Keratinocyte (primary cell): ENCODE measurements at regions not wholly inside any gene's neighbourhood (a gene's known extent, or its start where the extent isn't known, plus 50 kb on each side); places are given as distances from the start of the nearest gene placed in this dataset.

Experiments used
- DNase-seq: peaks from one replicate; pipeline ENCODE4 v3.0.0-alpha.2; 2011; ENCODE audit warnings: low read depth, missing footprints, low spot score
- FAIRE-seq: peaks from 2 replicates; lab custom pipeline; 2011; peaks lifted over from hg19 to GRCh38; lab: Jason Lieb, UNC
- H2AFZ ChIP-seq: 2 replicates; pipeline ENCODE4 v1.6.0; 2012; ENCODE audit warnings: low read length, control low read depth, inconsistent platforms; ENCODE audit not compliant: control insufficient read depth
- H3K27ac ChIP-seq: 2 replicates; pipeline ENCODE4 v1.5.1; 2011; ENCODE audit warnings: low read length; ENCODE audit not compliant: control insufficient read depth, insufficient read depth
- H3K27me3 ChIP-seq: 3 replicates; pipeline ENCODE4 v1.6.0; 2011; ENCODE audit warnings: low read length; ENCODE audit not compliant: control insufficient read depth, insufficient read depth; ENCODE audit errors: extremely low read depth
- H3K36me3 ChIP-seq, 2 experiments: 2 replicates in 1 of 2; 3 replicates in 1 of 2; pipeline ENCODE4 v1.5.1; 2011; ENCODE audit warnings: low read length in 2 of 2, mild to moderate bottlenecking in 1 of 2; ENCODE audit not compliant: control insufficient read depth in 2 of 2, insufficient read depth in 2 of 2; ENCODE audit errors: extremely low read depth in 1 of 2
- H3K4me1 ChIP-seq: 3 replicates; pipeline ENCODE4 v1.5.1; 2011; ENCODE audit warnings: low read length; ENCODE audit not compliant: control insufficient read depth, insufficient read depth; ENCODE audit errors: extremely low read depth
- H3K4me2 ChIP-seq: 3 replicates; pipeline ENCODE4 v1.6.0; 2011; ENCODE audit warnings: low read depth, low read length; ENCODE audit not compliant: control insufficient read depth, insufficient read depth; ENCODE audit errors: extremely low read depth
- H3K4me3 ChIP-seq, 3 experiments: fragments of 200-600 bp in 1 of 3; sonication (generic) in 1 of 3; 2 replicates in 2 of 3; 3 replicates in 1 of 3; pipeline ENCODE4 v1.5.1; 2011 to 2016; ENCODE audit warnings: low read length in 3 of 3, mild to moderate bottlenecking in 3 of 3, control low read depth in 2 of 3, inconsistent platforms in 1 of 3, low read depth in 1 of 3, mixed read lengths in 1 of 3, mixed run types in 1 of 3, moderate library complexity in 1 of 3; ENCODE audit not compliant: control insufficient read depth in 2 of 3, insufficient read depth in 2 of 3; ENCODE audit errors: extremely low read depth in 1 of 3
- H3K79me2 ChIP-seq: 2 replicates; pipeline ENCODE4 v1.6.0; 2012; ENCODE audit warnings: low read length; ENCODE audit not compliant: control insufficient read depth, insufficient read depth
- H3K9ac ChIP-seq: 3 replicates; pipeline ENCODE4 v1.6.0; 2011; ENCODE audit warnings: low read length; ENCODE audit not compliant: control insufficient read depth, insufficient read depth; ENCODE audit errors: extremely low read depth
- H3K9me1 ChIP-seq: 3 replicates; pipeline ENCODE4 v1.6.0; 2011; ENCODE audit warnings: low read length; ENCODE audit not compliant: control insufficient read depth, insufficient read depth; ENCODE audit errors: extremely low read depth
- H3K9me3 ChIP-seq: 2 replicates; pipeline ENCODE4 v1.5.1; 2012; ENCODE audit warnings: low read depth, low read length; ENCODE audit not compliant: control insufficient read depth
- H4K20me1 ChIP-seq: 3 replicates; pipeline ENCODE4 v1.6.0; 2011; ENCODE audit warnings: low read length; ENCODE audit not compliant: control insufficient read depth, insufficient read depth; ENCODE audit errors: extremely low read depth
- CTCF ChIP-seq, 3 experiments: IDR thresholded peaks in 1 of 3; conservative IDR thresholded peaks in 1 of 3; optimal IDR thresholded peaks in 1 of 3; 2 replicates in 2 of 3; 3 replicates in 1 of 3; pipeline versions ENCODE3 to v1.5.1; 2011; ENCODE audit warnings: low read length in 3 of 3, mild to moderate bottlenecking in 3 of 3, moderate library complexity in 2 of 3, control low read depth in 1 of 3, inconsistent platforms in 1 of 3; ENCODE audit not compliant: insufficient read depth in 2 of 3; ENCODE audit errors: extremely low read depth in 1 of 3
- EZH2 ChIP-seq: IDR thresholded peaks from one replicate; pipeline ENCODE4 v1.6.1; 2012; ENCODE audit warnings: inconsistent platforms, mild to moderate bottlenecking, low read length, moderate library complexity
- dilution Hi-C: fragments of 300-500 bp; cut with MboI; formaldehyde crosslinking; loops from one replicate; pipeline ENCODE4 v1.7.0; 2020; ENCODE audit warnings: low sequenced_read_pairs; ENCODE audit not compliant: extremely low pct_ligation_motif_present

- no peaks in the 10 kb centered on the region for H3K79me2 ChIP-seq
- no peak overlapping the region for H3K9ac ChIP-seq
- H3K4me1 ChIP-seq: peaks cover 13% of the 10 kb centered on the region
- no peak for TF ChIP-seq EZH2
- TF ChIP-seq CTCF (optimal IDR thresholded peaks at IDR 0.05 in 1 of 3, IDR thresholded peaks at IDR 0.05 in 1 of 3, conservative IDR thresholded peaks at IDR 0.05 in 1 of 3; ENCODE audit: extremely low read depth in 1 of 3, insufficient read depth in 2 of 3, low read length in 3 of 3): no peak
- no peaks in the 10 kb centered on the region for H4K20me1 ChIP-seq
- no peak overlapping the region for H2AFZ ChIP-seq
- no peaks in the 10 kb centered on the region for H3K9me1 ChIP-seq
- FAIRE-seq (no peak), DNase-seq (no peak)
- H3K27me3 ChIP-seq: no peaks in the 10 kb centered on the region
- no peak overlapping the region for H3K4me2 ChIP-seq
- H3K9me3 ChIP-seq: no peaks in the 10 kb centered on the region
- no peak overlapping the region for H3K27ac ChIP-seq
- H3K36me3 ChIP-seq: no peaks in the 10 kb centered on the region
- dilution Hi-C loops: no loop called here
- no peak overlapping the region for H3K4me3 ChIP-seq
Measured at GRCh38 chr2:220849433-220849832, 722.7 kb downstream of the EPHA4 start.

GRCh38 chr2:220850116-220850515, 722.0 kb downstream of the EPHA4 start:
- Histone ChIP-seq H3K79me2 (no peaks in the 10 kb centered on the region), H3K27ac (no peak overlapping the region), H3K4me2 (no peak overlapping the region), H4K20me1 (no peaks in the 10 kb centered on the region), H3K4me3 (no peak overlapping the region), H3K9me1 (no peaks in the 10 kb centered on the region), H3K9me3 (no peaks in the 10 kb centered on the region), H3K4me1 (peaks cover 15% of the 10 kb centered on the region), H3K36me3 (no peaks in the 10 kb centered on the region), H3K9ac (no peak overlapping the region), H3K27me3 (no peaks in the 10 kb centered on the region), H2AFZ (no peak overlapping the region)
- DNase-seq (no peak), FAIRE-seq (no peak)
- no peak for TF ChIP-seq CTCF (optimal IDR thresholded peaks at IDR 0.05 in 1 of 3, IDR thresholded peaks at IDR 0.05 in 1 of 3, conservative IDR thresholded peaks at IDR 0.05 in 1 of 3; ENCODE audit: extremely low read depth in 1 of 3, insufficient read depth in 2 of 3, low read length in 3 of 3)
- TF ChIP-seq EZH2: no peak
- dilution Hi-C loops: no loop called here
